C4-2B (cell line): ENCODE measurements at regions not wholly inside any gene's neighbourhood (a gene's known extent, or its start where the extent isn't known, plus 50 kb on each side); places are given as distances from the start of the nearest gene placed in this dataset.

Source experiments
- ZFX ChIP-seq: fragments of 450-650 bp; IDR thresholded peaks from 2 replicates; pipeline ENCODE4 v1.6.1; 2017
- TF ChIP-seq, protein P1 (sequence below): fragments of 450-650 bp; conservative IDR thresholded peaks from 2 replicates; pipeline ENCODE4 v1.5.1; 2017; ENCODE audit warnings: mild to moderate bottlenecking

- TF ChIP-seq, protein P1, sequence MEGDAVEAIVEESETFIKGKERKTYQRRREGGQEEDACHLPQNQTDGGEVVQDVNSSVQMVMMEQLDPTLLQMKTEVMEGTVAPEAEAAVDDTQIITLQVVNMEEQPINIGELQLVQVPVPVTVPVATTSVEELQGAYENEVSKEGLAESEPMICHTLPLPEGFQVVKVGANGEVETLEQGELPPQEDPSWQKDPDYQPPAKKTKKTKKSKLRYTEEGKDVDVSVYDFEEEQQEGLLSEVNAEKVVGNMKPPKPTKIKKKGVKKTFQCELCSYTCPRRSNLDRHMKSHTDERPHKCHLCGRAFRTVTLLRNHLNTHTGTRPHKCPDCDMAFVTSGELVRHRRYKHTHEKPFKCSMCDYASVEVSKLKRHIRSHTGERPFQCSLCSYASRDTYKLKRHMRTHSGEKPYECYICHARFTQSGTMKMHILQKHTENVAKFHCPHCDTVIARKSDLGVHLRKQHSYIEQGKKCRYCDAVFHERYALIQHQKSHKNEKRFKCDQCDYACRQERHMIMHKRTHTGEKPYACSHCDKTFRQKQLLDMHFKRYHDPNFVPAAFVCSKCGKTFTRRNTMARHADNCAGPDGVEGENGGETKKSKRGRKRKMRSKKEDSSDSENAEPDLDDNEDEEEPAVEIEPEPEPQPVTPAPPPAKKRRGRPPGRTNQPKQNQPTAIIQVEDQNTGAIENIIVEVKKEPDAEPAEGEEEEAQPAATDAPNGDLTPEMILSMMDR: no peak
- no peak for TF ChIP-seq ZFX
These were observed 114.6 kb upstream of the GALNT15 start for GRCh38 chr3:16059711-16060357.
